DMS79 treated with DMSO at 0.1 percent for 48 hours (cell line): ENCODE measurements at regions not wholly inside any gene's neighbourhood (a gene's known extent, or its start where the extent isn't known, plus 50 kb on each side); places are given as distances from the start of the nearest gene placed in this dataset.

ENCODE experiments used
- DNase-seq: peaks from one replicate; lab custom pipeline; 2025; lab: John Stamatoyannopoulos, UW

DNA sequence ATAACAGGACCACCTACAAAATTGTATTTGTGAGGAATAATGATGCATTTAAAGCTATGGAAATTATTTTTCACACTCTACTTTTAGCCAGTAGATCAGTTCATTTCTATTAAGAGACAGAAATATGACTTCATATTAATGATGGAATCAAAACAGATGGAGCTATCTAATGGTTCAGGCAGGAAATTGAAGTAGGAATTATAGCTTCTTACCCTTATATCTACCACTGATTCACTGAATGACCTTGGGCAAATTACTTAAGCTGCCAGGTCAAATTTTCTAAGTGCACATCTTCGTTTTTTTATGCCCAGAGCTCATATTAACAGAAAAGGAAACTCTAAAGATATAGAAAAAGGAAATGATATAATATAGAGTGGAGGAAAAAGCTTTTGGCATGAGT is 323.1 kb downstream of the PCDH10 start:
- DNase-seq: no peak

- DNase-seq: no peak
Measured at GRCh38 chr4:133467290-133467947, 318.3 kb downstream of the PCDH10 start.

- no peak for DNase-seq
Measured at GRCh38 chr4:133465022-133465421, 315.9 kb downstream of the PCDH10 start.

DNA sequence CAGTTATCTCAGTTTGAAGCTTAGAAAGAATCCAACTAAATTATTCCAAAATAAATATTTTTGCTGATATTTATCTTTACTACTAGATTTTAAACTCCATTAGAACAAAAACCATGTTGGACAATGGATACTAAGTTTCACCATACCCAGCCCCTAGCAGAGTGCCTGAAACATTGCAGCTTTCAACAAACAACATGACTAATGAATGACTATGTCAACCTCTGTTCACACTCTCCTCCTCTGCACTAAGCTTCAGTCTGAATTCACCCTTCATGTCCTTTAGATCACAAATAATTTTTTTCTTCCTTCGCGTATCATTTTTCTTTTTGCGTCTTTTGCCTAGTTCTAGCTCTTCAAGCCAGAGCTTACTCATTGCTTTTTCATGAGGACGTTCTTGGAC is 315.2 kb downstream of the PCDH10 start:
- DNase-seq: no peak

DNA sequence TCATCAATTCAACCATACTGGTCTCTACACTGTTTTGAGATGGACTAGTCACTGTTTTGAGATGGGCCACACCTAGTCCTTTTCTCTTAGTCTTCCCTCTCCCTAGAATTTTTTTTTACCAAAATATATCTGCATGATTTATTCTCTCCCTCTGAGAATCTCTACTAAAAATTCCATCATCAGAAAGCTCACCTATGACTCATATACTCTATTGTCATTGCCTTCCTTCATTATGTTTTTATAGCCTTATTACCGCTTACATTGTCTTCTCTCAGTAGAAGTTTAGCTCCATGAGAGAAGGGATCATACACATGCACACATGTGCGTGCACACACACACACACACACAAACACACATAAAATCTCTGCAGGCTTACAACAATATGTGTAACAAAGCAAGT is 303.6 kb downstream of the PCDH10 start:
- DNase-seq: no peak

DNA sequence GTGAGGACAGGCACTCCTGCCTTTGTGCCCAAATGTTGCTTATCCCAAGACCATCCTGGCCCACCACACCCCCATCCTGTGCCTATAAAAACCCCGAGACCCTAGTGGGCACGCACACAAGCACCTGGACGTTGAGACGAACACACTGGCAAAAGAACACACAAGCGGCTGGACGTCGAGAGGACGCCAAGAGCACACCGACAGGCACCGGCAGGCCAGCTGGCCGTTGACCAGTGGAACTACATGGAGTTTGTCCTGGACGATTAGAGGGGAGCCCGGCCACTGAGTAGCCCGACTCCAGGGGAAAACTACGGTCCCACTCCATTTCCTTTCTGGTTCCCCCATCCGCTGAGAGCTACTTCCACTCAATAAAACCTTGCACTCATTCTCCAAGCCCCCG is 301.7 kb downstream of the PCDH10 start:
- no peak for DNase-seq

GRCh38 chr4:133440404-133440803 is 291.3 kb downstream of the PCDH10 start:
- no peak for DNase-seq

GRCh38 chr4:133439830-133440229 is 290.7 kb downstream of the PCDH10 start:
- DNase-seq: no peak

- DNase-seq: no peak
Measured at GRCh38 chr4:133424605-133425004, 275.5 kb downstream of the PCDH10 start.

DNA sequence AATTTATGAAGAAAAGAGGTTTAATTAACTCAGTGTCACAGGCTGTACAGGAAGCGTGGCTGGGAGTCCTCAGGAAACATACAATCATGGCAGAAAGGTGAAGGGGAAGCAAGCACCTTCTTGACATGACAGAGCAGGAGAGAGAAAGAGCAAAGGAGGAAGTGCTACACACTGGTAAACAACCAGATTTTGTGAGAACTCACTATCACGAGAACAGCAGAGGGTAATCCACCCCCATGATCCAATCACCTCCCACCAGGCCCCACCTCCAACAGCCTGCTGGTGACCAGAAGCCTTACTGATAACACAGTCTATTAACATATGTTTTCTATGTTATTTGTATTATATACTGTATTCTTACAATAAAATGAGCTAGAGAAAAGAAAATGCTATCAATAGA is 254.8 kb downstream of the PCDH10 start:
- no peak for DNase-seq

GRCh38 chr4:133402616-133403015 is 253.5 kb downstream of the PCDH10 start:
- no peak for DNase-seq

DNA sequence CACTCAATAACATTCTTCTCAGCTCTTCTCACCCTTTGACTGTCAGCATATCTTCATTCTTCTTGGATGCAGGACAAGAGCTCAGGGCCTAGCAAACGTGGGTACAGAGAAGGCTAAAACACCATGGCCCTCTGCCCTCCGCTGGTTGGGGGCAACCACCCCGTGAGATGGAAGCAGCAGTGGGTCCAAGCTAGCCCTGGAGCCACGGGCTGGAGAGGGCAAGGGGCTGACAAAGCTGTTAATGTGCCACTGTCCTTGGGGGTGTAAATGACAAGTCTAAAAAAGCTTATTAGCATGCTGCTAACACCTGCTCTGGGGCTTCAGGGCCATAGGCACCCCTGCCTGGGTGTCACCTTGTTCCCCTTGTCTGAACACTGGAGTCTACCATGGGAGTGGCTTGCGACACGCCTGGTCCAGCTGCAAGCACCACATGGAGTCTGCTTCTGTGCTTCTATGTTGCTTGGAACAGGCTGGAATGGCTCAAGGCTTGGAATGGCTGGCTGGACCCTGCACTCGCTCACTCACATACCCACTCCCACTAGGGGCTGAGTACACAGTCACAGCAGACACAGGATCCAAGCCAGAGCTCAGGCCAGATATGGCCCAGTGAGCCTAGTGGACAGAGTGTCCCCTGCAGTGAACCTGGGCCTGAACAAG is 246.0 kb downstream of the PCDH10 start:
- no peak for DNase-seq

DNA sequence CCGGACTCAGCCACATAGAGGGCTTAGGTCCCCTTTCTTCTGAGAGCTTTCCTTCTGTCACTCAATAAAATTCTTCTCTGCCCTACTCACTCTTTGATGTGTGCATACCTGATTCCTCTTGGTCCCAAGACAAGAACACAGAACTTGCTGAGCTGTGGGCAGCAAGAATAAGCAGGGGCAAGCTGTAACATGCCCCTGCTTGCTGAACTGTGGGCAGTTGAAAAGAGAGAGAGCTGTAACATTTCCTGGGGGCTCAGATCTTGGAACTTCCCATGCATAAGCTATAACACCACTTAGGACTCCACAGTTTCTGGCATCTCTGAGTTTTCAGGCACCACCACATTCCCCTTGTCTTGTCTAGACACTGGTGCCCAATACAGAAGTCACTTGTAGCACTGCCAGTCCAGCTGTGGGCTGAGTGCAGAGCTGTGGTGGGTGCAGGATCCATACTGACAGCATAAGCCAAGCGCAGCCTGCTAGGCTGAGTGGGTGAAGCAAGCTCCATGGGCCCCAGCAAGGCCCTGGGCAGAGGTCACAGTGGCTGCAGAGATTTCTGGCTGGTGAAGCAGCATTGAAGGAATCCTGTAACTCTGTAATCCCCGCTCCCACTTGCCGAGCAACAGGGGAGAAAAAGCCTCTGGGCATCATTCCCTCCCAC is 241.2 kb downstream of the PCDH10 start:
- no peak for DNase-seq

DNA sequence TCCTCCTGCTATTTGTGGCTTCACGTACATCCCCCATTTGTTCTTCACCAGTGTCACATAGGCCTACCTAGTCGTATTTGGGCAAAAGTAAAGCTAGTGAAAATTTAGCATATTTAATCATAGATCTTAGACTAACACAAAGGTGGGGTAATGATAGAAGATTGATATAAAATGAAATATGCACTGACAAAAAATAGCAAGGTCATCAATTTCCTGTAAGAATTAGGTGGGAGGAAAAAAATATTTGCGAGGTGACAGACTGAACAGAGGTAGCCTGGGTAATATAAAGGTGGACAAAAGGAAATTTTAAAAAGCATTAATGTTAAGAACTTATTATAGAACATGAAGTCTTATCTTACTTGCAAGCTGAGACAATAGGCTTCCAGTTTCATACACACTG is 239.9 kb downstream of the PCDH10 start:
- DNase-seq: no peak

DNA sequence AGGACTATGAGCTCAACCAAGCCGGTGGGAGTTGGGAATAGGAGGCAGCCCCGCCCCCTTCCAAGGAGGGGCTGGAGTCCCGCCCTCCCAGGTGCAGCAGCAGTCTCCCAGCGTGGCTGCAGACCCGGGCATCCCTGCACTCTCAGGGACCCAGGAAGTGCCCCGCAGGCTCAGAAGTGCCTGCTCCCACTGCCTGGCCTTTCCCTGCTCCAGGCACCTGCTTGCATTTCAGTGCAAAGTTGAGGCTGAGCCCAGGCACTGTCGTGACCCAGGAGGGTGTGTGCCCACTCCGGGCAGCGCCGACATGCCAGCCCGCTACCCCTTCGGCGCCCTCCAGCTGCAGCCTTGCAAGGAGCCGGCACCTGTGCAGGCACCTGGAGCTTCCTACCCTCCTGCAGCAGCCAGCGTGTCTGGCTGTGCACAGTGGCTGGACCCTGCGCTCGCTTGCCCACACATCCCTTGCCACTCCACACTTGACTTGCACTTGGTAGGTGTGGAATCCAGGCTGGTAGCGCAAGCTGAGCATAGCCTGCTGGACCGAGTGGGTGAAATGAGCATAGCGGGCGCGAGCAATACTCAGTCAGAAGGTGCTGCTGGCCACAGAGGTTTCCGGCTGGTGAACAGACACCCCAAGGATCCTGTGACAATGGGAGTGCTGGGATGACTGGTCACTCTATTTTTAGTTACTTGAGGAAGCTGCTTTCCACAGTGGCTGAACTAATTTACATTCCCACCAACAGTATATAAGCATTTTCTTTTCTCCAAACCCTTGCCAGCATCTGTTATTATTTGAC is 236.3 kb downstream of the PCDH10 start:
- no peak for DNase-seq

DNA sequence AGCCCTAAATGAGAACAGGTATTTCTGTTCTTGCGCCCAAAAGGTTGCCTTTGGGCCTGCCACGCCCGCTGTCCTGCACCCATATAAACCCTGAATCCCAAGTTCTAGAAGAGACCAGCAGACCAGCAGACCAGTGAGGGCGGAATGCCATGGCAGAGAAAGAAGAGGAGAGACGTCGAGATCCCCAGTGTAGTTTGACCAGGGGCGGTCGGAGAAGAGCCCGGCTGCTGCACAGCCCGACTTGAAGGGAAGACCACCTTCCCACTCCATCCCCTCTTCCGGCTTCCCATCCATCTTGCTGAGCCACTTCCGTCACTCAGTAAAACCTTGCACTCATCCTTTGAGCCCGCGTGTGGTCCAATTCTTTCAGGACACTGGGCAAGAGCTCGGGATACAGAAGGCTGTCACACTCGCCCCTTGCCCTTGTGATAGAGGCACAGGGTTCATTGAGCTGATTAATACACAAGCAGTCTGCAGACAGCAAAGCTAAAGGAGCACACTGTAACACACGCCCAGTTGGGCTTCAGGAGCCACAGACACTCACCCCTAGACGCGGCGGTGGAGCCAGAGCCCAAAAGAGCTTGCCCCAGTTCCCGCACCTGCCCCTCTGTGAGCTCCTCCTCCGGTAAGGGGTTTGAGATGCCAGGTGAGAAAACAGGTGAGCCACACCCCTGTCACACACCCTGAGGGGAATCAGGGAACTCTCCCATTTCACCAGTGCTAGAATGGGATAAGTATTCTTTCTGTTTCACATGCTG is 230.8 kb downstream of the PCDH10 start:
- no peak for DNase-seq

GRCh38 chr4:133377286-133377685 is 228.2 kb downstream of the PCDH10 start:
- no peak for DNase-seq

DNA sequence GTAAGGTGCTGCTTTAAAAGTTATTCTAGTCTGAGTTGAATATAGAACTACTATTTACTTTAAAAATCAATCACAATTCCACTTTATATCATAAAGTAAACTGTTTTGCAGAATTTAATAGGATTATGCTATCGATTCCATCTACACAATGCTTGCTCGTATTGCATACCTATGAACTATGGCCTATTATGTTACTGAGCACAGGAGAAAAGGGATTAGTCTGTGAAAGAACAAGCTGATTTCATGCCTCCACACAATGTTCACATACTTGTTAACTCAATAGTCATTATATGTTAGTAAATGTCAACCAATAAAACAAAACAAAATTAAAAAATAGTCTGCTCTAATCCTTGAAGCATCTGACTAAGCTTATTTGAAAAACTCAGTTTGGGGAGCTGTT is 223.6 kb downstream of the PCDH10 start:
- DNase-seq: no peak

- DNase-seq: no peak
Measured at GRCh38 chr4:133355633-133356032, 206.5 kb downstream of the PCDH10 start.

GRCh38 chr4:133347409-133347808 is 198.3 kb downstream of the PCDH10 start:
- no peak for DNase-seq

DNA sequence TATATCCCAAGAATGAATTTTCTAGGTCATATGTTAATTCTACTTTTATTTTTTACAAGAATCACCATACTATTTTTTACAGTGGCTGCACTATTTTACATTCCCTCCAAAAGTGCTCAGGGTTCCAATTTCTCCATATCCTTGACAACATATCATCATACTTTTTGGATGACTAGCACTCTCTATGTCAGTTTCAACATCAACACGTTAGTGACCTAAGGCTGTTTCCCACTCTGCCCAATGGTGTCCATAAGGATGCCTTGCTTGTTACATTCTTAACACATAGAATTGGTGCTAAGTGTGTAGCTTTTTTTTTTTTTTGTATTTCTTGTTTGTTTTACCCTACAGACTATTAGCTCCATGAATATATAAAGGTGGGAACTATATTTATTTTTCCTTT is 175.4 kb downstream of the PCDH10 start:
- DNase-seq: no peak

DNA sequence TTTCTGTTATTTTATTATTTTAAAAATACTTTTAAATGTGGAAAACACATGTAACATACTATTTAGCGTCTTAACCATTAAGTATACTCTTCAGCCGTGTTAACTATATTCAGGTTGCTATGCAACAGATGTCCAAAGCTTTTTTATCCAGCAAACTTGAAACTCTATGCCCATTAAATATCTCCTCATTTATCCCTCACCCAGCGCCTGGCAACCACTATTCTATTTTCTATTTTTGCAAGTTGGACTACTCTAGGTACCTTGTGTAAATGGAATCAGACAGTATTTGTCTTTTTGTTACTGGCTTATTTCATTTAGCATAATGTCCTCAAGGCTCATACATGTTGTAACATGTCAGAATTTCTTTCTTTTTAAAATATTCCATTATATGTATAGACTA is 174.6 kb downstream of the PCDH10 start:
- no peak for DNase-seq
